Neural cell (in vitro differentiated cells): ENCODE measurements at regions not wholly inside any gene's neighbourhood (a gene's known extent, or its start where the extent isn't known, plus 50 kb on each side); places are given as distances from the start of the nearest gene placed in this dataset.

Source experiments
- H2AFZ ChIP-seq: fragments of 200-600, 300-800 bp; sonication (generic), shearing (Covaris generic); 2 replicates; pipeline ENCODE4 v1.6.0; 2014; ENCODE audit warnings: low read depth, mild to moderate bottlenecking, antibody characterized with exemption, low read length, moderate library complexity
- H3F3A ChIP-seq: fragments of 200-600 bp; shearing (Covaris generic); 2 replicates; pipeline ENCODE4 v1.6.1; 2016; ENCODE audit warnings: mild to moderate bottlenecking, moderate library complexity, mixed read lengths, antibody characterized with exemption, low read length; ENCODE audit not compliant: insufficient read depth, poor library complexity, severe bottlenecking
- H3K27ac ChIP-seq: fragments of 200-600, 300-800 bp; sonication (generic), shearing (Covaris generic); 2 replicates; pipeline ENCODE4 v1.5.1; 2014; ENCODE audit warnings: mild to moderate bottlenecking, low read length, moderate library complexity
- H3K27me3 ChIP-seq: fragments of 300-800, 200-600 bp; sonication (generic), shearing (Covaris generic); 2 replicates; pipeline ENCODE4 v1.6.0; 2014; ENCODE audit warnings: mild to moderate bottlenecking, low read depth, low read length, moderate library complexity; ENCODE audit not compliant: insufficient read depth
- H3K36me3 ChIP-seq: fragments of 300-800, 200-600 bp; sonication (generic), shearing (Covaris generic); 2 replicates; pipeline ENCODE4 v1.5.1; 2014; ENCODE audit warnings: mild to moderate bottlenecking, antibody characterized with exemption, low read length, moderate library complexity; ENCODE audit not compliant: insufficient read depth
- H3K4me2 ChIP-seq: fragments of 300-800, 200-600 bp; sonication (generic), shearing (Covaris generic); 2 replicates; pipeline ENCODE4 v1.6.0; 2014; ENCODE audit warnings: mild to moderate bottlenecking, low read length
- H3K4me3 ChIP-seq: fragments of 300-800, 200-600 bp; sonication (generic), shearing (Covaris generic); 2 replicates; pipeline ENCODE4 v1.5.1; 2014; ENCODE audit warnings: mild to moderate bottlenecking, low read length, moderate library complexity
- H3K79me2 ChIP-seq: fragments of 200-600 bp; shearing (Covaris generic); replicated peaks from 2 replicates; pipeline ENCODE4 v1.6.0; 2014; ENCODE audit warnings: mild to moderate bottlenecking, low read length, moderate library complexity; ENCODE audit not compliant: insufficient read depth
- H3K9ac ChIP-seq: fragments of 300-800, 200-600 bp; sonication (generic), shearing (Covaris generic); 2 replicates; pipeline ENCODE4 v1.6.1; 2016; ENCODE audit warnings: mild to moderate bottlenecking, low read length, mixed read lengths
- H3K9me2 ChIP-seq: fragments of 200-600 bp; shearing (Covaris generic); 2 replicates; pipeline ENCODE4 v1.6.1; 2016; ENCODE audit warnings: mild to moderate bottlenecking, low read length, mixed read lengths; ENCODE audit not compliant: insufficient read depth
- H3K9me3 ChIP-seq: fragments of 200-600, 300-800 bp; sonication (generic), shearing (Covaris generic); 2 replicates; pipeline ENCODE4 v1.6.1; 2016; ENCODE audit warnings: mild to moderate bottlenecking, mixed run types, low read length, moderate library complexity, mixed read lengths
- H4K20me1 ChIP-seq: fragments of 200-600 bp; shearing (Covaris generic); 2 replicates; pipeline ENCODE4 v1.6.1; 2016; ENCODE audit warnings: mild to moderate bottlenecking, mixed run types; ENCODE audit not compliant: insufficient read depth
- CTCF ChIP-seq: fragments of 450-650 bp; IDR thresholded peaks from 2 replicates; pipeline ENCODE4 v1.5.1; 2014; ENCODE audit warnings: antibody characterized with exemption, mild to moderate bottlenecking, moderate library complexity; ENCODE audit not compliant: poor library complexity, severe bottlenecking
- EP300 ChIP-seq: fragments of 450-650 bp; conservative IDR thresholded peaks from 2 replicates; pipeline ENCODE4 v1.6.1; 2014; ENCODE audit warnings: antibody characterized with exemption, mild to moderate bottlenecking, moderate library complexity; ENCODE audit not compliant: poor library complexity, severe bottlenecking
- EZH2 ChIP-seq: fragments of 200-600, 300-800 bp; shearing (Covaris generic), sonication (generic); IDR thresholded peaks from 2 replicates; pipeline ENCODE4 v1.6.1; 2014; ENCODE audit warnings: antibody characterized with exemption, low read length, borderline replicate concordance, mild to moderate bottlenecking; ENCODE audit not compliant: insufficient read depth, poor library complexity, severe bottlenecking
- MXI1 ChIP-seq: fragments of 450-650 bp; conservative IDR thresholded peaks from 2 replicates; pipeline ENCODE4 v1.6.1; 2014; ENCODE audit warnings: antibody characterized with exemption, mild to moderate bottlenecking; ENCODE audit not compliant: poor library complexity, severe bottlenecking
- POLR2AphosphoS5 ChIP-seq: IDR thresholded peaks from 2 replicates; pipeline ENCODE4 v1.6.1; 2012
- RAD21 ChIP-seq: fragments of 450-650 bp; conservative IDR thresholded peaks from 2 replicates; pipeline ENCODE4 v1.6.1; 2014; ENCODE audit warnings: antibody characterized with exemption, mild to moderate bottlenecking, moderate library complexity
- REST ChIP-seq: IDR thresholded peaks from 2 replicates; pipeline ENCODE4 v1.6.1; 2012; ENCODE audit warnings: borderline replicate concordance
- SMC3 ChIP-seq: fragments of 450-650 bp; conservative IDR thresholded peaks from 2 replicates; pipeline ENCODE4 v1.6.1; 2014; ENCODE audit warnings: antibody characterized with exemption, mild to moderate bottlenecking, moderate library complexity; ENCODE audit not compliant: poor library complexity
- TAF1 ChIP-seq: IDR thresholded peaks from 2 replicates; pipeline ENCODE4 v1.6.1; 2012; ENCODE audit warnings: low read depth

- Histone ChIP-seq H3K27me3 (no peaks in the 10 kb centered on the region), H4K20me1 (no peaks in the 10 kb centered on the region), H3K4me3 (no peak overlapping the region), H3F3A (no peaks in the 10 kb centered on the region), H3K27ac (no peak overlapping the region), H3K36me3 (no peaks in the 10 kb centered on the region), H3K9me3 (no peaks in the 10 kb centered on the region), H3K4me2 (no peak overlapping the region), H3K9ac (no peak overlapping the region), H3K79me2 (no peaks in the 10 kb centered on the region), H3K9me2 (no peaks in the 10 kb centered on the region), H2AFZ (no peak overlapping the region)
- no peak for TF ChIP-seq EP300
- TF ChIP-seq POLR2AphosphoS5 = no peak
- TF ChIP-seq CTCF = no peak
- TF ChIP-seq TAF1 = no peak
- TF ChIP-seq SMC3 = no peak
- TF ChIP-seq REST = no peak
- TF ChIP-seq MXI1 = no peak
- TF ChIP-seq EZH2 = no peak
- no peak for TF ChIP-seq RAD21
Observed at GRCh38 chrX:95076449-95076848, 1402.4 kb downstream of the FAM133A start.

GRCh38 chrX:95101851-95102390, 1427.9 kb downstream of the FAM133A start:
- TF ChIP-seq EP300 (no peak), REST (no peak), MXI1 (no peak), SMC3 (no peak), EZH2 (no peak), RAD21 (no peak), POLR2AphosphoS5 (no peak), CTCF (no peak)
- Histone ChIP-seq H3K9me3 (no peaks in the 10 kb centered on the region), H2AFZ (no peak overlapping the region), H3F3A (no peaks in the 10 kb centered on the region), H4K20me1 (no peaks in the 10 kb centered on the region), H3K36me3 (no peaks in the 10 kb centered on the region), H3K9me2 (no peaks in the 10 kb centered on the region), H3K27ac (no peak overlapping the region), H3K27me3 (no peaks in the 10 kb centered on the region), H3K4me2 (no peak overlapping the region), H3K9ac (no peak overlapping the region), H3K79me2 (no peaks in the 10 kb centered on the region), H3K4me3 (no peak overlapping the region)
